ENCODE measurements at regions not wholly inside any gene's neighbourhood (a gene's known extent, or its start where the extent isn't known, plus 50 kb on each side); places are given as distances from the start of the nearest gene placed in this dataset.
A peak's percentile ranks its signal among the peaks of the same experiment; 100 is the strongest.

GRCh38 chr12:131478468-131478867 is 232.4 kb upstream of the SFSWAP start:
- H3K9me3 ChIP-seq = no peaks in the 10 kb centered on the region
- no peaks in the 10 kb centered on the region for H3K36me3 ChIP-seq
- no peak overlapping the region for H3K27ac ChIP-seq
- H3K27me3 ChIP-seq = no peaks in the 10 kb centered on the region
- no peak for DNase-seq
- in situ Hi-C loops (cut with MboI; ENCODE audit: low sequenced_read_pairs in 4 of 4) (no loop called here), intact Hi-C loops (cut with DNase I; ENCODE audit: low total_unique reads) (no loop called here)
- TF ChIP-seq CTCF (IDR thresholded peaks at IDR 0.05 in 4 of 5, conservative IDR thresholded peaks at IDR 0.05 in 1 of 5) = no peak
- TF ChIP-seq POLR2A (IDR thresholded peaks at IDR 0.05) = no peak
- no peaks in the 10 kb centered on the region for H3K4me1 ChIP-seq
- no peak overlapping the region for H3K4me3 ChIP-seq
- no peak for ATAC-seq

- H3K4me3 ChIP-seq = no peak overlapping the region
- TF ChIP-seq CTCF (IDR thresholded peaks at IDR 0.05 in 4 of 5, conservative IDR thresholded peaks at IDR 0.05 in 1 of 5) (no peak), POLR2A (IDR thresholded peaks at IDR 0.05) (no peak)
- H3K27me3 ChIP-seq = no peaks in the 10 kb centered on the region
- H3K36me3 ChIP-seq = no peaks in the 10 kb centered on the region
- intact Hi-C loops (cut with DNase I; ENCODE audit: low total_unique reads) = no loop called here
- H3K27ac ChIP-seq = no peak overlapping the region
- DNase-seq (no peak), ATAC-seq (no peak)
- no peaks in the 10 kb centered on the region for H3K4me1 ChIP-seq
- in situ Hi-C loops (cut with MboI; ENCODE audit: low sequenced_read_pairs in 4 of 4) = no loop called here
- no peaks in the 10 kb centered on the region for H3K9me3 ChIP-seq
Measured at GRCh38 chr12:131482199-131482598, 228.7 kb upstream of the SFSWAP start.

DNA sequence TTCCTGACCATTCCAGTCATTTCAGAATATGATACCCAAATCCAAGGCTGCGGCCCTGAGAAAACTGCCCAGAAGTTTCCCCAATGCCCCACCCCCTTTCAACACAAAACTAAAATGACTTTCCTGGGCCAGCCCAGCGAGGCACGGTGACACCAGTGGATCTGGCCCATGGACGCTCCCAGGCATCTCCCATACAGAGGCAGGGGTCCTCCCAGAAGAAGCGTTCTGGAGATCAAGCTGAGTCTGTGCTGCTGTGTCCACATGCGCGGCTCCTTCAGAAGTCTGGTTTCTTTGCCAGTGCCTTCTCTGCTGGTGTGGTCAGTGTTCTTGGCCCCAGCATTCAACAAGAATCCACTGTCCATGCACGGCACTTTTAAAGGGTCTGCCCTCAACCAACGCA is 228.2 kb upstream of the SFSWAP start:
- Histone ChIP-seq H3K27me3 (no peaks in the 10 kb centered on the region), H3K4me3 (no peak overlapping the region), H3K27ac (no peak overlapping the region), H3K9me3 (no peaks in the 10 kb centered on the region), H3K36me3 (no peaks in the 10 kb centered on the region), H3K4me1 (no peaks in the 10 kb centered on the region)
- no peak for DNase-seq
- in situ Hi-C loops (cut with MboI; ENCODE audit: low sequenced_read_pairs in 4 of 4) = no loop called here
- intact Hi-C loops (cut with DNase I; ENCODE audit: low total_unique reads) = no loop called here
- TF ChIP-seq POLR2A (IDR thresholded peaks at IDR 0.05) = no peak
- ATAC-seq = no peak

GRCh38 chr12:131486451-131487230 is 224.2 kb upstream of the SFSWAP start:
- ATAC-seq (no peak), DNase-seq (no peak)
- no peak overlapping the region for H3K27ac ChIP-seq
- intact Hi-C loops (cut with DNase I; ENCODE audit: low total_unique reads) (no loop called here), in situ Hi-C loops (cut with MboI; ENCODE audit: low sequenced_read_pairs in 4 of 4) (no loop called here)
- TF ChIP-seq POLR2A (IDR thresholded peaks at IDR 0.05) (no peak), CTCF (IDR thresholded peaks at IDR 0.05 in 4 of 5, conservative IDR thresholded peaks at IDR 0.05 in 1 of 5) (no peak)
- H3K4me1 ChIP-seq = no peaks in the 10 kb centered on the region
- H3K36me3 ChIP-seq = no peaks in the 10 kb centered on the region
- no peak overlapping the region for H3K4me3 ChIP-seq
- H3K27me3 ChIP-seq = no peaks in the 10 kb centered on the region
- no peaks in the 10 kb centered on the region for H3K9me3 ChIP-seq

GRCh38 chr12:131487388-131488124 is 223.3 kb upstream of the SFSWAP start:
- H3K4me1 ChIP-seq = no peaks in the 10 kb centered on the region
- intact Hi-C loops (cut with DNase I; ENCODE audit: low total_unique reads) = no loop called here
- no peaks in the 10 kb centered on the region for H3K9me3 ChIP-seq
- no peak overlapping the region for H3K4me3 ChIP-seq
- H3K27ac ChIP-seq = peak overlapping the region in 1 of 4 donors; percentile 39
- ATAC-seq (peak; percentile 76 to 80), DNase-seq (peak in 1 of 2 donors; percentile 49)
- H3K27me3 ChIP-seq = no peaks in the 10 kb centered on the region
- no peak for TF ChIP-seq CTCF (IDR thresholded peaks at IDR 0.05 in 4 of 5, conservative IDR thresholded peaks at IDR 0.05 in 1 of 5)
- H3K36me3 ChIP-seq = no peaks in the 10 kb centered on the region
- in situ Hi-C loops (cut with MboI; ENCODE audit: low sequenced_read_pairs in 4 of 4) = no loop called here

Data from gastrocnemius medialis (tissue), 4 donors.